Fibroblast of lung (primary cell): ENCODE measurements at regions not wholly inside any gene's neighbourhood (a gene's known extent, or its start where the extent isn't known, plus 50 kb on each side); places are given as distances from the start of the nearest gene placed in this dataset.

Experiments
- CTCF ChIP-seq, 2 donors: IDR thresholded peaks in 1 of 2; conservative IDR thresholded peaks in 1 of 2; 1 replicate in 1 of 2; 2 replicates in 1 of 2; pipeline ENCODE4 v1.5.1; 2011 to 2012; ENCODE audit warnings: low read length in 2 of 2, control low read depth in 1 of 2, inconsistent platforms in 1 of 2, low read depth in 1 of 2, mild to moderate bottlenecking in 1 of 2
- EZH2 ChIP-seq: IDR thresholded peaks from 2 replicates; pipeline ENCODE4 v1.5.1; 2012; ENCODE audit warnings: low read length, control low read depth, mild to moderate bottlenecking; ENCODE audit errors: missing control alignments

GRCh38 chr22:26970809-26971394 is 313.5 kb downstream of the MIAT start:
- no peak for TF ChIP-seq EZH2
- TF ChIP-seq CTCF (conservative IDR thresholded peaks at IDR 0.05 in 1 of 2, IDR thresholded peaks at IDR 0.05 in 1 of 2; ENCODE audit: low read depth in 1 of 2, low read length in 2 of 2), result no peak
